NK-92 treated with Interleukin-12 subunit alpha and Interleukin-12 subunit beta, amount 100 ng/mL, for 24 hours (cell line): ENCODE measurements at regions not wholly inside any gene's neighbourhood (a gene's known extent, or its start where the extent isn't known, plus 50 kb on each side); places are given as distances from the start of the nearest gene placed in this dataset.

ENCODE experiments used
- DNase-seq: peaks from one replicate; lab custom pipeline; 2025; lab: John Stamatoyannopoulos, UW

DNA sequence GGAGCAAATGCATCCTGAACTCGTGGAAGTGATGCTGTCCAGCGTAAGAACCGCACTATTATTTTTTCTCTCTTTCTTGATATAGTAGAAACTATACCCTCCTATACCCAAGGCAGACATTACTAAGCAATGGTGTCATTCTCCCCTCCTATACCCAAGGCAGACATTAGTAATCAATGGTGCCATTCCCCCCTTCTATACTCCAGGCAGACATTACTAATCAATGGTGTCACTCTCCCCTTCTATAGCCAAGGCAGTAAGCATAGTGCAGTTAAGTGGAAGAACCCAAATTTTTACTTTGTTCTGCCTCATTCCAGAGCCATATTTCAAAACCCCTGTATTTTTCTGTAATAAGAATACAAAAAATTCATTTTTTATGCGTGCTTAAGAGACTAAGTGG, 506.2 kb upstream of the EEF2KMT start:
- no peak for DNase-seq

- no peak for DNase-seq
Observed at GRCh38 chr16:5601957-5602356, 504.4 kb upstream of the EEF2KMT start.

DNA sequence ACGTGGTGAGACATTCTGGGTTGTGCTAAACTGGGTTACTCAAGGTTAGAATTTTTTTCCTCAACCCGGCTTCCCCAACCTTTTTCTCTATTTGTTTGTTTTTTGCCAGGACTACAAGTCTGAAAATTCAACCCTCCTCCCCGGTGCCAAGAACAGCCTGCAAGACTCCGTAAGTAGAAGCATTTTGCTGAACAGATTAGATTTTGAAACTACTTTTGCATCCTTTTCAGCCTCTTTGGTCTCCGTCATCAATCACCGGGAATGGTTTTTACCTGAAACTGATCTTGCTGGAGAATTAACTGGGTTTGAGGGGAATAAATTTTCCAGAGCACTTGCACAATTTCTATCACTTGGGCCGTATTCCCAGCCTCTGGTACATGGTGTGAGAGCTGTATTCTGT, 501.2 kb upstream of the EEF2KMT start:
- DNase-seq, result no peak

GRCh38 chr16:5595849-5596248, 498.3 kb upstream of the EEF2KMT start:
- DNase-seq, result no peak

- DNase-seq, result no peak
Observed at GRCh38 chr16:5590416-5590815, 492.8 kb upstream of the EEF2KMT start.

GRCh38 chr16:5589812-5590373, 492.3 kb upstream of the EEF2KMT start:
- no peak for DNase-seq

- no peak for DNase-seq
Observed at GRCh38 chr16:5584109-5584508, 486.5 kb upstream of the EEF2KMT start.

- no peak for DNase-seq
Observed at GRCh38 chr16:5582529-5582928, 484.9 kb upstream of the EEF2KMT start.

- no peak for DNase-seq
Observed at GRCh38 chr16:5581908-5582307, 484.3 kb upstream of the EEF2KMT start.

- DNase-seq, result no peak
Observed at GRCh38 chr16:5581428-5581827, 483.8 kb upstream of the EEF2KMT start.

DNA sequence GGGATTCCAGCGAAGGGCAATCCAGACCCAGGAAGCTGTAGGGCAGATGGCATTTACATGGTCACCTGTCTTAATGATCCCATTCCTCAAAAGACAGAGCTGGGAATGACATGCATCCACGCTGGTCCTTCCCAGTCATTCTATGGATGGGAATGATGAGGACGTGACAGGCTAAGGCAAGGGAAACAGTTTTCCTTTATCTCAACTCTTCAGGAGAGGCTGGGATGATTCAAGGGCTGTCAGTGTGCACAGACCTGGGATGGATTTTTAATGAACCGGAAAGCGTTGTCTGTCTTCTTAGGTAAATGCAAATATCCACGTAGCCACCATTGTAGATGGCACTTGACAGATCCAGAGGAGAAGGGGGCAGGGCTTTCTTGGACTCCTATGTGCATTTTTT, 483.2 kb upstream of the EEF2KMT start:
- DNase-seq, result no peak

DNA sequence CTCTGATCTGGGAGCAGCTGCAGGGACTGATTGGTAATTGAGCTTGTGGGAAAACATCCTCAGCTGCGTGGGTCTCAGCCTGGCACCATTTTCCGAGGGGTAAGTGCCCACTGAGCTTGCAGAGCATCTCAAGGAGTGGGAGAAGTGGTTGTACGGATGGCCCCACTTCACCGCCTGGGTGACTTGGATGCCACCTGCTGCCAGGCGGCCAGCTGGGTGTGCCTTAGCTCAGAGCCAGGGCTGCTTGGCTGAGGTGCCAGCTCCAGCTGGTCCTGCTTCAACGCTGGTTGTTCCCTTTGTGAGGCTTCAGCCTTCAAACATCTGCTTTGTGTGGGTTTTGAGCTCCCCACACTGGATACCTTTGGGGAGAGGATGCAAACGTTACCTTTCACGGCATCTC, 482.7 kb upstream of the EEF2KMT start:
- no peak for DNase-seq

DNA sequence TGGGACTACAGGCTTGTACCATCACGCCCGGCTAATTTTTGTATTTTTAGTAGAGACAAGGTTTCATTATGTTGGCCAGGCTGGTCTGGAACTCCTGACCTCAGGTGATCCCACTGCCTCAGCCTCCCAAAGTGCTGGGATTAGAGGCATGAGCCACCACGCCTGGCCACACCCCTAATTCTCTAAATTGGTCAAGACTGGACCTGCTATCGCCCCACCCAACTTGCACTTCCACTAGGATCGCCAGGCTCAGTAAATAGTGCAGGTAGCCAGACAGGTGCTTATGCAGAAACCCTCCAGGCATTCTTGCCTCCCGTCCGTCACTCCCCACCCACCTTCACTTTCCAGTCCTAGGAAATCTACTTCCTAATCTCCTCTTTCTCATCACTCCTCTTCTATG, 481.4 kb upstream of the EEF2KMT start:
- DNase-seq, result no peak

- DNase-seq, result no peak
Observed at GRCh38 chr16:5577463-5577862, 479.9 kb upstream of the EEF2KMT start.

GRCh38 chr16:5575646-5576245, 478.2 kb upstream of the EEF2KMT start:
- DNase-seq, result no peak

DNA sequence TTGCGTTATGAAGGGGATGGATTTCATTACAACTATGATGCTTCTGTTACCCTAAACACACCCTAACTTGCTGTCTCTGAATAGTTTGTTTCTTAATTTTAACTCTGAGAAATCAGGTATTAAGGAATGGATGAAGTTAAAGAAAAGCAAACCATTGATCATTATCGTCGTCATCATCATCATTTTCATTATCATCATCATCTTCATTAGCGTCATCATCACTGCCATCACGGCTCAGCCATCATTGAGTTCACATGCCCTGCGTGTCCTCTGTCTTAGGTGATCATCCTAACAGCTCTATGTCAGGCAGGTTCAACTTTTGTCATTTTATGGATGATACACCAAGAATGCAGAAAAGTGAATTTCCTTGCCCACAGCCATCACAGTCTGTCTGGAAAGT, 477.5 kb upstream of the EEF2KMT start:
- no peak for DNase-seq

- no peak for DNase-seq
Observed at GRCh38 chr16:5572056-5572455, 474.5 kb upstream of the EEF2KMT start.

GRCh38 chr16:5571446-5571845, 473.9 kb upstream of the EEF2KMT start:
- DNase-seq, result no peak

DNA sequence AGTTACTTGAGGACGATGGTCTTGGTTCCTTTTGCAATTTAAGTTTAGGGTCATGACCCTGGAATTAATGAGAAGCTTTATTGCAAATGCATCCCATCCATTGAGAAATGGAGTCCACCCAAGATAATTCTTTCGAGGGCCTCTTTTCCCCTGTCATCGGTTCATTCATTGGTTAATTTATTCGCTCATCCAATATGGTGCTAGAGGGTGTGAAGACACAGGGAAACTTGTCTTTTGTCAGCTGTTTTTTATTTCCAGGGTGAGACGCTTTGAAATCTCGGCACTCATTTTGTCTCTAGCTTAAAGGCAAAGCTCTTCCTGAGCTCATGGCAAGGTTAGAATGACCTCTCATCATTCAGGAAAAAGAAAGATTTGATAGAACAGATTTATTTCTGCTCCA, 464.2 kb upstream of the EEF2KMT start:
- no peak for DNase-seq

GRCh38 chr16:5560084-5560483, 462.5 kb upstream of the EEF2KMT start:
- DNase-seq, result no peak

DNA sequence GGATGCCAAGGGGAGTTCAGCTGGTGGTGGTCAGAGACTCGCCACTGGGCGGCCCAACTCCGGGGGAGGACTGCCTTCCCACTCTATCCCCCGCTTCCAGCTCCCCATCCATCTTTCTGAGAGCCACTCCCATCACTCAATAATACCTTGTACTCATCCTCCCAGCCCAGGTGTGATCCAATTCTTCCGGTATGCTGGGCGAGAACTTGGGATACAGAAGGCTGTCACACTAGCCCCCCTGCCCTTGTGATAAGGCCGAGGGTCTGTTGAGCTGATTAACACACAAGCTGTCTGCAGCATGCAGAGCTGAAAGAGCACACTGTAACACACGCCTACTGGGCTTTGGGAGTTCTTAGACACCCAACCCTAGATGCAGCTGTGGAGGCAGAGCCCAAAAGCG, 460.4 kb upstream of the EEF2KMT start:
- DNase-seq, result no peak

DNA sequence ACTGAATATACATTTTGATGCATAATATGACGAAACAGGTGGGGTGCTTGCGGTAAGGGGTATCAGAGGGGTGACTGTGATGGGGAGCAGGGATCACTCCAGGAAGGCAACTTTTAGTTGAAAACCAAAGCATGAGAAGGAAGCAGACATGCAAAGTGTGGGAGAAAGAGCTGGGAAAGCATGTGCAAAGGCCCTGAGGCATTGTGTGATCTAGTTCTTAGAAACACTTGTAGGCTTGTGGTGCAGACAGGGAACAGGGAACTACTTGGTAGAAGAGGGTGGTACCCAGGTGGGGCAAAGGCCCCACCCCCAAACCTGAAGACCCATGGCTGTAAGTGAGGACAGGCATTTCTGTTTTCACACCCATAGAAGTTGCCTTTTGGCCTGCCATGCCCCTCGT, 459.9 kb upstream of the EEF2KMT start:
- DNase-seq, result no peak

GRCh38 chr16:5556158-5556810, 458.7 kb upstream of the EEF2KMT start:
- DNase-seq, result no peak

- DNase-seq, result no peak
Observed at GRCh38 chr16:5551909-5552308, 454.3 kb upstream of the EEF2KMT start.
